ENCODE measurements at regions not wholly inside any gene's neighbourhood (a gene's known extent, or its start where the extent isn't known, plus 50 kb on each side); places are given as distances from the start of the nearest gene placed in this dataset.
"Not testable (repeated sequence)": the region's sequence is repeated elsewhere in the genome, so short reads cannot be mapped to it uniquely, and the experiment has no call there.

DNA sequence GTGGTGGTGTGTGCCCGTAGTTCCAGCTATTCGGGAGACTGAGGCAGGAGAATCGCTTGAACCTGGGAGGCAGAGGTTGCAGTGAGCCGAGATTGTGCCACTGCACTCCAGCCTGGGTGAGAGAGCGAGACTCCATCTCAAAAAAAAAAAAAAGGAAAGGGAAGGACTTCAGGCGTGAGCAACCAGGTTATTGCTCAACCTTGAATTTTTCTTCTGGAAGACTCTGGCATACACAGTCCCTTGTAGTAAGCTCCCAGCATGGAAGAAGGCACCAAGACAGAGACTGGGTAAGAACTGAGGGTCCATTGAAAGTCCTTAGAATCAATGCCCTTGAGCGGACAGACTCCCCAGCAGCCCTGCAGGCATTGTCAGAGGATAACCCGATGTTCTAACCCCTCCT lies 75.0 kb downstream of the C9orf50 start:
- H3K36me3 ChIP-seq (ENCODE audit: control insufficient read depth in 2 of 2, insufficient read depth in 2 of 2, low read length in 2 of 2); H3K4me1 ChIP-seq (ENCODE audit: control insufficient read depth in 2 of 2, insufficient read depth in 2 of 2, low read length in 2 of 2); H3K9me3 ChIP-seq (ENCODE audit: control insufficient read depth in 2 of 2, low read length in 2 of 2); H3K27ac ChIP-seq (ENCODE audit: low read depth in 2 of 2, low read length in 2 of 2); H3K9ac ChIP-seq (ENCODE audit: low read depth in 1 of 2, low read length in 2 of 2); H3K4me3 ChIP-seq (ENCODE audit: low read length in 2 of 2): not testable (repeated sequence)
- H3K27me3 ChIP-seq (ENCODE audit: control insufficient read depth in 2 of 2, insufficient read depth in 2 of 2, low read length in 2 of 2): peaks cover 15 to 21% of the 10 kb centered on the region in 2 donors

DNA sequence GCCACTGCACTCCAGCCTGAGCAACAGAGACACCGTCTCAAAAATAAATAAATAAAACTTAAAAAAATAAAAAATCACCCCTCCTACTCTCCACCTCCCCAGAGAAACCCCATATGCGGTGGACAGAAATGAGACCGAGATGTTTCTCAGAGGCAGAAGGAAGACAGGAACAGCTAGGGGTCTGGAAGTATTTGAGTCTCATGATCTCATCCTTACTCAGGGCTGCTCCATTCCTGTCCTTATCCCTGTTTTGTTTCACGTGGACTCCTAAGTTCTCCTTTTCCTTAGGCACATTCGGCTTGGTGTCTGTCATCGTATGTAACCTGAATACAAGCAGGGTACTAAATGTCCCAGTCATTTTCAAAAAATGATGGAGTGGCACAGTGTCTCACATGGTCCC lies 76.1 kb downstream of the C9orf50 start:
- Histone ChIP-seq H3K9ac (ENCODE audit: low read depth in 1 of 2, low read length in 2 of 2) (no peak overlapping the region), H3K27ac (ENCODE audit: low read depth in 2 of 2, low read length in 2 of 2) (no peak overlapping the region), H3K27me3 (ENCODE audit: control insufficient read depth in 2 of 2, insufficient read depth in 2 of 2, low read length in 2 of 2) (peaks cover 11 to 13% of the 10 kb centered on the region in 2 donors), H3K4me1 (ENCODE audit: control insufficient read depth in 2 of 2, insufficient read depth in 2 of 2, low read length in 2 of 2) (peaks cover 0 to 3% of the 10 kb centered on the region in 2 donors), H3K36me3 (ENCODE audit: control insufficient read depth in 2 of 2, insufficient read depth in 2 of 2, low read length in 2 of 2) (no peaks in the 10 kb centered on the region), H3K9me3 (ENCODE audit: control insufficient read depth in 2 of 2, low read length in 2 of 2) (no peaks in the 10 kb centered on the region), H3K4me3 (ENCODE audit: low read length in 2 of 2) (no peak overlapping the region)

DNA sequence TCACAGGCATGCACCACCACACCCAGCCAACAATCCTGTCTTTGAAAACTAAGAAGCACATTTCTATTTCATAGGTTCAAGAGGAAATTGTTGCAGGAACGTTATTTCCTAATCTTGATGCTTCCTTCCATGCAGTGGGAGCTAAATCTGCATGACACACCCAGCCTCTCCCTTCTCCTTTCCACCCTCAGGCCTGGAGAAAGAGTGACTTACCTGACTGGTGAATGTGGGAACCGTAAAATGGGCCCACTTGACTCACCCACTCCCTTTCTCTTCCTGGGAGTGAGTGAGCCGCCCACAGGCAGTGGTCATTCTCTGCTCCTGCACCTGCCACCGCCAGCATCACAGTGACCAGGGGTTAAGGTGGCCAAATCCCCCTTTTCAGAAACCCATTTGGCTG lies 78.2 kb downstream of the C9orf50 start:
- Histone ChIP-seq H3K9me3 (ENCODE audit: control insufficient read depth in 2 of 2, low read length in 2 of 2) (no peaks in the 10 kb centered on the region), H3K4me3 (ENCODE audit: low read length in 2 of 2) (no peak overlapping the region), H3K27ac (ENCODE audit: low read depth in 2 of 2, low read length in 2 of 2) (no peak overlapping the region), H3K36me3 (ENCODE audit: control insufficient read depth in 2 of 2, insufficient read depth in 2 of 2, low read length in 2 of 2) (no peaks in the 10 kb centered on the region), H3K27me3 (ENCODE audit: control insufficient read depth in 2 of 2, insufficient read depth in 2 of 2, low read length in 2 of 2) (peaks cover 0 to 3% of the 10 kb centered on the region in 2 donors), H3K4me1 (ENCODE audit: control insufficient read depth in 2 of 2, insufficient read depth in 2 of 2, low read length in 2 of 2) (no peaks in the 10 kb centered on the region), H3K9ac (ENCODE audit: low read depth in 1 of 2, low read length in 2 of 2) (no peak overlapping the region)

DNA sequence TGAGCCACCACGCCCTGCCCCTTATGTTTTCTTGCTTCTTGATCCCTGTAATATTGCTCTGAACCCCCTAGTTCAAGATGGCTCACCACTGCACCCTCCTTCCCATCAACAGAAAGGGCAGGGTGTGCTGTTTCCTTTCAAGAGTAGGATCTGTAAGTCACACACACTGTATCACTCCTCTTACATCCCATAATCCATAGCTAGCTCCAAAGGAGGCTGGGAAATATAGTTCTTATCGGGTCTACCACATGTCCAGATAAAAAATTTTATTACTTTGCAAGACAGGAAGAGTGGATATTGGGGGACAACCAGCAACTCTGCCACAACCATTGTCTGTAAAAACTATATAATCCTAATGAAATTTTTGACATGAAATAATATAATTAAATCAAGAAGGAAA lies 79.6 kb downstream of the C9orf50 start:
- Histone ChIP-seq H3K9me3 (ENCODE audit: control insufficient read depth in 2 of 2, low read length in 2 of 2) (no peaks in the 10 kb centered on the region), H3K4me1 (ENCODE audit: control insufficient read depth in 2 of 2, insufficient read depth in 2 of 2, low read length in 2 of 2) (no peaks in the 10 kb centered on the region), H3K9ac (ENCODE audit: low read depth in 1 of 2, low read length in 2 of 2) (no peak overlapping the region), H3K27me3 (ENCODE audit: control insufficient read depth in 2 of 2, insufficient read depth in 2 of 2, low read length in 2 of 2) (no peaks in the 10 kb centered on the region), H3K36me3 (ENCODE audit: control insufficient read depth in 2 of 2, insufficient read depth in 2 of 2, low read length in 2 of 2) (no peaks in the 10 kb centered on the region), H3K27ac (ENCODE audit: low read depth in 2 of 2, low read length in 2 of 2) (no peak overlapping the region), H3K4me3 (ENCODE audit: low read length in 2 of 2) (no peak overlapping the region)

DNA sequence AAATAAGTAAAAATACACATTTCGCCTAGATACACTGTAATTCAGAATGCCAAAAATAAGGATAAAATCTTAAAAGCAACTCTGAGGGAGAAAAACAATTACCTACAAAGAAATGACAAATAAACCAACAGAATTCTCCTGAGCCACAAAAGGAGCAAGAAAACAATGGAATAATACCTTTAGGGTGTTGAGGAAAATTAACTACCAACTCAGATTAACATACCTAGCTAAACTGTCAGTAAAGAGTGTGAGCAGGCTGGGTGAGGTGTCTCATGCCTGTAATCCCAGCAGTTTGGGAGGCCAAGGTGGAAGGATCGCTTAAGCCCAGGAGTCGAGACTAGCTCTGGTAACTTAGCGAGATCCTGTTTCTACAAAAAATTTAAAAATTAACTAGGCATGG lies 81.5 kb downstream of the C9orf50 start:
- Histone ChIP-seq H3K36me3 (ENCODE audit: control insufficient read depth in 2 of 2, insufficient read depth in 2 of 2, low read length in 2 of 2) (no peaks in the 10 kb centered on the region), H3K4me3 (ENCODE audit: low read length in 2 of 2) (no peak overlapping the region), H3K9me3 (ENCODE audit: control insufficient read depth in 2 of 2, low read length in 2 of 2) (no peaks in the 10 kb centered on the region), H3K4me1 (ENCODE audit: control insufficient read depth in 2 of 2, insufficient read depth in 2 of 2, low read length in 2 of 2) (no peaks in the 10 kb centered on the region), H3K9ac (ENCODE audit: low read depth in 1 of 2, low read length in 2 of 2) (no peak overlapping the region), H3K27ac (ENCODE audit: low read depth in 2 of 2, low read length in 2 of 2) (no peak overlapping the region), H3K27me3 (ENCODE audit: control insufficient read depth in 2 of 2, insufficient read depth in 2 of 2, low read length in 2 of 2) (no peaks in the 10 kb centered on the region)

DNA sequence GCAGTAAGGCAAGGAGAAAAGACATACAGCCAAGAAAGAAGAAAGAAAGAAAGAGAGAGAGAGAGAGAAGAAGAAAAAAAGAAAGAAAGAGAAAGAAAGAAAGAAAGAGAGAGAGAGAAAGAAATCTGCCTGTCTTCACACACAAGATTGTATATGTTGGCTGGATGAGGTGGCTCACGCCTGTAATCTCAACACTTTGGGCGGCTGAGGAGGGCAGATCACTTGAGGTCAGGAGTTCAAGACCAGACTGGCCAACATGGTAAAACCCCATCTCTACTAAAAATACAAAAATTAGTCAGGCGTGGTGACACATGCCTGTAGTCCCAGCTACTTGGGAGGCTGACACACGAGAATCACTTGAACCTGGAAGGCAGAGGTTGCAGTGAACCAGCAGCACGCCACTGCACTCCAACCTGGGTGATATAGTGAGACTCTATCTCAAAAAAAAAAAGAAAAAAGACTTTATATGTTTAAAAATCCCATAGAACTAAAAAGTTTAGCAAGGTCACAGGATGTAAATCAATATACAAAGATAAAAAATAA lies 89.0 kb downstream of the C9orf50 start:
- not testable (repeated sequence) for H3K9ac ChIP-seq (ENCODE audit: low read depth in 1 of 2, low read length in 2 of 2); H3K36me3 ChIP-seq (ENCODE audit: control insufficient read depth in 2 of 2, insufficient read depth in 2 of 2, low read length in 2 of 2); H3K27ac ChIP-seq (ENCODE audit: low read depth in 2 of 2, low read length in 2 of 2); H3K4me3 ChIP-seq (ENCODE audit: low read length in 2 of 2); H3K9me3 ChIP-seq (ENCODE audit: control insufficient read depth in 2 of 2, low read length in 2 of 2); H3K27me3 ChIP-seq (ENCODE audit: control insufficient read depth in 2 of 2, insufficient read depth in 2 of 2, low read length in 2 of 2); H3K4me1 ChIP-seq (ENCODE audit: control insufficient read depth in 2 of 2, insufficient read depth in 2 of 2, low read length in 2 of 2)

DNA sequence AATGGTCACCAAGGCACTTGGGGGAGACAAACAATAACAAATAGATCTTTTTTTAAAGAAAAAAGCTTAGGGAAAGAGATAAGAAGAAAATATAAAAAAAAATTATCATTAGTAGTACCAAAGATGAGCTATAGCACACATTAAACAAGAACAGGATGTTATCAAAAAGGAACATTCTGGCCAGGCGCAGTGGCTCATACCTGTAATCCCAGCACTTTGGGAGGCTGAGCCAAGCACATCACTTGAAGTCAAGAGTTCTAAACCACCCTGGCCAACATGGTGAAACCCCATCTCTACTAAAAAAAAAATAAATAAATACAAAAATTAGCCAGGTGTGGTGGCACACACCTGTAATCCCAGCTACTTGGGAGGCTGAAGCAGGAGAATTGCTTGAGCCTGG lies 92.9 kb downstream of the C9orf50 start:
- not testable (repeated sequence) for H3K9me3 ChIP-seq (ENCODE audit: control insufficient read depth in 2 of 2, low read length in 2 of 2); H3K36me3 ChIP-seq (ENCODE audit: control insufficient read depth in 2 of 2, insufficient read depth in 2 of 2, low read length in 2 of 2); H3K27ac ChIP-seq (ENCODE audit: low read depth in 2 of 2, low read length in 2 of 2); H3K4me1 ChIP-seq (ENCODE audit: control insufficient read depth in 2 of 2, insufficient read depth in 2 of 2, low read length in 2 of 2); H3K4me3 ChIP-seq (ENCODE audit: low read length in 2 of 2); H3K9ac ChIP-seq (ENCODE audit: low read depth in 1 of 2, low read length in 2 of 2); H3K27me3 ChIP-seq (ENCODE audit: control insufficient read depth in 2 of 2, insufficient read depth in 2 of 2, low read length in 2 of 2)

DNA sequence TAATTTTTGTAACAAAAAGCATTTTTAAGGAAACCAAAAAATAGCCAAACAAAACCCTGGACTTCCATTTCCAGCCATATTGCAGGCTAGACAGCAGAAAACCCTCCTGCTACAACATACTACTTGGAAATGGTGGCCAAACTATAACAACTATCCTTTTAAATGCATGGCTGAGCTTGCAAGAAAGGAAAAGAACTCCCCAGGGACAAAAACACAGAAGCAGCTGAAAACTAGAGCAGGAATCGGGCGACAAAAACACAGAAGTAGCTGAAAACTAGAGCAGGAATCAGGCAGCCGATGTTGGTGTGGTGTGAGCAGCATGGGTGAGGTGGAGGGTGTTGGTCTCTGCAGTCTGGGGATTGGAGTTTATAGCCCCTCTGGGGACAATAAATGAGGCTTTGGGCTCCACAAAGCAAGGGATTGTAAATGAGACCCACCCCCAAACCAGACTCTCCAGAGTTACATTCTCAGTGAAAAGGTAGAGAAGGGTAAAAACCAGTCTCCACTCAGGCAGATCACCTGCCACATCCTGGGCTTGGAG lies 95.2 kb downstream of the C9orf50 start:
- Histone ChIP-seq H3K27ac (ENCODE audit: low read depth in 2 of 2, low read length in 2 of 2) (no peak overlapping the region), H3K9me3 (ENCODE audit: control insufficient read depth in 2 of 2, low read length in 2 of 2) (no peaks in the 10 kb centered on the region), H3K36me3 (ENCODE audit: control insufficient read depth in 2 of 2, insufficient read depth in 2 of 2, low read length in 2 of 2) (no peaks in the 10 kb centered on the region), H3K4me3 (ENCODE audit: low read length in 2 of 2) (no peak overlapping the region), H3K4me1 (ENCODE audit: control insufficient read depth in 2 of 2, insufficient read depth in 2 of 2, low read length in 2 of 2) (no peaks in the 10 kb centered on the region), H3K27me3 (ENCODE audit: control insufficient read depth in 2 of 2, insufficient read depth in 2 of 2, low read length in 2 of 2) (peaks cover 0 to 4% of the 10 kb centered on the region in 2 donors), H3K9ac (ENCODE audit: low read depth in 1 of 2, low read length in 2 of 2) (no peak overlapping the region)

DNA sequence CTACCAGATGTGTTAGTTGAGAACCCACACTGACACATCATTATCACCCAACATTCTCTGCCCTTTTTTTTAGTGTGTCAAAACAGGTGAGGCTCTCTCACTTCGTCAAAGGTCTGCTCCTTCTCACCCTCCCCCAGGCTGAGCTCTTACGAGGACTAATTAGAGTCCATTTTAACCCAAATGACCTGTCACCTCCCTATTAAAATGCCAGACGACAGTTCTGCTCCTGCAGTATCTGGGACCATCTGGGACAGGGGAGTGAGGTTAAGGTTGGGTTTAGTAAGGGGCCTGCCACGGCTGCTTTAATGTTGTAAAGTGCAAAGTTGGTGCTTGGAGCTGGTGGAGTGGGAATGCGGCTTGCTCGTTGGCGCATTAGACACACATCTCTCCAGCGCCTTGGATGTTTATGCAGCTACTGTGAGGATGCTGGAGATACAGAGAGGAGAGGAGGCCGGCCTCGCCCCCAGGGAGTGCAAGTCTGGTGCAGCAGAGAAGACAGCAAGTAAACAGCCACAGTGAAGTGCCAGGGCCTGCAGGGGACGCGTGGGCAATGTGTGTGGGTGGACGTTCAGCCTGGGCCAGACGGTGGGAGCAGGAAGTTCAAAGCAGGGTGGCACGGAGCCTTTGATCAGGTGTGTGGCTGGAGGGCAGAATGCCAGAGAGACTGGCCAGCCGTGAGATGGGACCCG lies 96.2 kb downstream of the C9orf50 start:
- H3K9ac ChIP-seq (ENCODE audit: low read depth in 1 of 2, low read length in 2 of 2): no peak overlapping the region
- H3K27me3 ChIP-seq (ENCODE audit: control insufficient read depth in 2 of 2, insufficient read depth in 2 of 2, low read length in 2 of 2): peaks cover 0 to 4% of the 10 kb centered on the region in 2 donors
- H3K4me3 ChIP-seq (ENCODE audit: low read length in 2 of 2): no peak overlapping the region
- H3K4me1 ChIP-seq (ENCODE audit: control insufficient read depth in 2 of 2, insufficient read depth in 2 of 2, low read length in 2 of 2): no peaks in the 10 kb centered on the region
- no peaks in the 10 kb centered on the region for H3K9me3 ChIP-seq (ENCODE audit: control insufficient read depth in 2 of 2, low read length in 2 of 2)
- H3K36me3 ChIP-seq (ENCODE audit: control insufficient read depth in 2 of 2, insufficient read depth in 2 of 2, low read length in 2 of 2): no peaks in the 10 kb centered on the region
- H3K27ac ChIP-seq (ENCODE audit: low read depth in 2 of 2, low read length in 2 of 2): no peak overlapping the region

DNA sequence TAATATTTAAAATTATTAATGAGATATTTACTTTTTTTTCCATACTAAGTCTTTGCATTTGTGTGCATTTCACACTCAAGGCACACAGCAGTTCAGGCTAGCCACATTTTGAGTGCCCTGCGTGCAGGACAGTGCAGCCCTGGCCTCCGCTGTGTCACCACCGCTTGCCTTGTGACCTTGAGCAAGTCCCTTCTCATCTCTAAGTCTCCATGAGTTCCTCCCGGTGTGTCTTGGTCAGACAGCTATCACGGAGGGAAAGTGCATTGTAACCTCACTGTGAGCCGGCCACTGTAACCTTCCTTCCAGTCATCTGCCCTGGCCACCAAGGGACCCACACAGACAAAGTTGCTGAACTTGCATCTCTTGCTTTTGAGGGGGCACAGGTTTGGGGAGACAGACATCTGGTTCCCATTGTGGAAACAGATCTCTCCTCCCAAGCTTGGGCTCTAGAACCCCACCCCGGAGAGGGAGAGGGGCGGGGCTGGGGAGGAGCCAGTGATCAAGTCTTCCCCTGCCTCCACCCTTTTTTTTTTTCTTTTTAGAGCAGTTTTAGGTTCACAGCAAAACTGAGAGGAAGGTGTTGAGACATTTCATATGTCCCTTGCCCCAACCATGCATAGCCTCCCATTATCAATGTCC lies 96.8 kb downstream of the C9orf50 start:
- H3K4me3 ChIP-seq (ENCODE audit: low read length in 2 of 2): no peak overlapping the region
- no peaks in the 10 kb centered on the region for H3K9me3 ChIP-seq (ENCODE audit: control insufficient read depth in 2 of 2, low read length in 2 of 2)
- H3K36me3 ChIP-seq (ENCODE audit: control insufficient read depth in 2 of 2, insufficient read depth in 2 of 2, low read length in 2 of 2): no peaks in the 10 kb centered on the region
- H3K4me1 ChIP-seq (ENCODE audit: control insufficient read depth in 2 of 2, insufficient read depth in 2 of 2, low read length in 2 of 2): no peaks in the 10 kb centered on the region
- no peak overlapping the region for H3K9ac ChIP-seq (ENCODE audit: low read depth in 1 of 2, low read length in 2 of 2)
- peaks cover 0 to 4% of the 10 kb centered on the region in 2 donors for H3K27me3 ChIP-seq (ENCODE audit: control insufficient read depth in 2 of 2, insufficient read depth in 2 of 2, low read length in 2 of 2)
- H3K27ac ChIP-seq (ENCODE audit: low read depth in 2 of 2, low read length in 2 of 2): no peak overlapping the region
